Astrocyte of the cerebellum (primary cell): ENCODE measurements at regions not wholly inside any gene's neighbourhood (a gene's known extent, or its start where the extent isn't known, plus 50 kb on each side); places are given as distances from the start of the nearest gene placed in this dataset.

Experiments
- DNase-seq: peaks from one replicate; pipeline ENCODE4 v3.0.0-alpha.2; 2011; ENCODE audit warnings: low read depth
- H3K4me3 ChIP-seq: 2 replicates; pipeline ENCODE4 v1.5.1; 2011; ENCODE audit warnings: mild to moderate bottlenecking, low read depth, low read length, moderate library complexity
- CTCF ChIP-seq: IDR thresholded peaks from 2 replicates; pipeline ENCODE4 v1.5.1; 2012; ENCODE audit warnings: low read length, low read depth, moderate library complexity, mild to moderate bottlenecking; ENCODE audit errors: missing control alignments
- in situ Hi-C: cut with HindIII; loops from 2 replicates; pipeline ENCODE4 v1.10.0; 2017; ENCODE audit warnings: low sequenced_read_pairs

GRCh38 chr2:105640246-105640645 lies 104.5 kb upstream of the NCK2 start:
- no peak for TF ChIP-seq CTCF
- no peak overlapping the region for H3K4me3 ChIP-seq
- DNase-seq: no peak
- in situ Hi-C loops: no loop called here

GRCh38 chr2:105636109-105636740 lies 108.5 kb upstream of the NCK2 start:
- in situ Hi-C loops: no loop called here
- no peak for DNase-seq
- H3K4me3 ChIP-seq: no peak overlapping the region
- TF ChIP-seq CTCF: no peak

- TF ChIP-seq CTCF: no peak
- H3K4me3 ChIP-seq: no peak overlapping the region
- no peak for DNase-seq
- in situ Hi-C loops: no loop called here
These were observed 109.1 kb upstream of the NCK2 start for GRCh38 chr2:105635564-105635963.

GRCh38 chr2:105634198-105634597 lies 110.5 kb upstream of the NCK2 start:
- H3K4me3 ChIP-seq: no peak overlapping the region
- DNase-seq: no peak
- in situ Hi-C loops: no loop called here
- no peak for TF ChIP-seq CTCF

GRCh38 chr2:105631922-105632321 lies 112.8 kb upstream of the NCK2 start:
- TF ChIP-seq CTCF: no peak
- in situ Hi-C loops: no loop called here
- H3K4me3 ChIP-seq: no peak overlapping the region
- no peak for DNase-seq

- in situ Hi-C loops: no loop called here
- no peak overlapping the region for H3K4me3 ChIP-seq
- TF ChIP-seq CTCF: no peak
- no peak for DNase-seq
These were observed 113.7 kb upstream of the NCK2 start for GRCh38 chr2:105631011-105631410.
